Adipose tissue (tissue), 3 donors: ENCODE measurements at regions not wholly inside any gene's neighbourhood (a gene's known extent, or its start where the extent isn't known, plus 50 kb on each side); places are given as distances from the start of the nearest gene placed in this dataset.
A peak's percentile ranks its signal among the peaks of the same experiment; 100 is the strongest.

Source experiments
- H3K27ac ChIP-seq: one replicate; pipeline ENCODE4 v1.5.1; 2013; ENCODE audit warnings: low read depth, low read length
- WGBS, 3 donors: extraction: QIAGEN DNeasy Blood & Tissue Kit; methylation state at CpG; one replicate each; pipeline ENCODE4 v1.1.7; 2013; 5-methylcytosine and 5-hydroxymethylcytosine counted together
- donor health status: healthy with polysubstance abuse.
- donor health status: Bipolar disorder and iron deficiency.
- donor health status: healthy.

DNA sequence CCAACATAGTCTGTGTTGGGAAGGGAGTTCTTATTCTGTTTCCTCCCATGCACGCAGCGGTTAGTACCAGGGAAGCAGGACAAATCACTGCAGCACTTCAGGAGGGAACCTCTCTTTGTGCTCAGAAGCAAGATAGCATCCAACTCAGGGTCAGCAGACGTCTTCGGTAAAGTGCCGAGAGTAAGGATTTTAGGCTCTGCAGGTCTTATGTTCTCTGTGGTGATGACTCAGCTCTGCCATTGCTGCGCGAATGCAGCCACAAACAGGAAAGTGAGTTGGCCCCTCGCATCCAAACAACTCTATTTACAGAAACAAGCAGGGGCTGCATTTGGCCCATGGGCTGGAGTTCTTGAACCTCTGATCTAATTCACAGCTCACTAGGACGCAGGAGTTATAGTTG, 122.1 kb upstream of the SPATA13 start:
- 36 to 78% (median 43%) methylated on average over 9 of the region's 9 CpGs for WGBS, 3 donors
- H3K27ac ChIP-seq, result no peak overlapping the region

DNA sequence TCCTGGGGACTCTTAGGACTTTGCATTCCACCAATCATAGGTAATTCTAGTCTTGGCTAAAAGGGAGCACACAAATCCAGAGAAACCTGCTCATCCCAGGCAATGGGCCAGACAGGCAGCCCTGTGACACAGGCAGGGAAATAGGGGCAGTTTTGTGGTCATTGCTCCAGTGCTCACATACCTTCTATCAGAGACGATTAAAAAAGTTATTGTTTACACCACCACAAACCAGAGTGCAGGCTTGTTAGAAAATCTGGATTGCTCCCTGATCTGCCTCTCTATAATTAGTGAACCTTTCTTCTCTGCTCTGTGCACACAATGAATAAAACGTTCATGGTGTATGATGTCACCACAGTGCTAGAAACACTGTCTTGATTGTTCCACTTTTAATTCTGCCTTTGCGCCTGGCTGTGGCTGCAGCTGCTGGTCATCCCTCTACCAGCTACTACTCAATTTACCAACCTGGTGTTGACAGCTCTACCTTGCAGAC, 121.6 kb upstream of the SPATA13 start:
- no peak overlapping the region for H3K27ac ChIP-seq
- WGBS, 3 donors, result 39 to 47% (median 42%) methylated on average over 3 of the region's 3 CpGs

DNA sequence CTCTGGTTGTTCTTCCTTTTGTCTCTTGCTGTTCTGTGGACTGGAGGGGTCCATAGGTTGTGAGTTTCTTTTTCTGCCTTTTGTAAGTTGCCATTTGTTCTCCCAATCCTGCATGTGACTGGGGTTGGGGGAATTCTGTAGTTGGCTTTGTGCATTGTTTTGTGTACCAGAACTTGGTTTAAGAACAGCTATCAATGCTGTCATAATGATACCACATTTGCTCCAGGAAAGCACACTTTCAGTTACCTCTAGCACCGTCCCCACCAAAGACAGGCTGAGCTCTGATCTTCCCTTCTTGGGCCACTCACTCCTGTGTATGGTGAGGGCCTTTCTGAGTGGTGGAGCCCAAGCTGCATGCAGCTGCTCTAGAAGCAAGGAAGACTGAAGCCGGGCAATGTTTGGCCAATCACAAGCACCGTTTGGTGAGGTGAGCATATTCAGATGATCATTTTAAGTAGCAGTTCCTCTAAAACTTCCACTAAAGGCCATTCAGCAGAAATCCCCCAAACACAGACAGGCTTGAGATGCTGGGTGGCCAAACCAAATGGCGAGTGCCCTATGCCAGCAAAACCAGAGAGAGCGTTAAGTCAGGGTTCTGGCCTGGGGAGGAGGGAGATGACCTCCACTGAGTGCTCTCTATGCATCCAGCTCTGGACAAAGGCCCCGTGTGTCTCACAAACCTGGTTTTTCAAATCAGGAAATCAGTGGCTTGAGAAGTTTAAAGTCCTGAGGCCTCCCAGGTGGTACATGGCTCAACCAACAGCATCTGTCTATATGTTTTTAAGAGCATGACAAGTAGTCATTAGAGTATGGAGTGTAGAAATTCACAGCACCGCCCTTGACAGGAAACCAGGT, 120.7 kb upstream of the SPATA13 start:
- WGBS, 3 donors, result 79 to 88% (median 86%) methylated on average over 7 of the region's 7 CpGs
- no peak overlapping the region for H3K27ac ChIP-seq

DNA sequence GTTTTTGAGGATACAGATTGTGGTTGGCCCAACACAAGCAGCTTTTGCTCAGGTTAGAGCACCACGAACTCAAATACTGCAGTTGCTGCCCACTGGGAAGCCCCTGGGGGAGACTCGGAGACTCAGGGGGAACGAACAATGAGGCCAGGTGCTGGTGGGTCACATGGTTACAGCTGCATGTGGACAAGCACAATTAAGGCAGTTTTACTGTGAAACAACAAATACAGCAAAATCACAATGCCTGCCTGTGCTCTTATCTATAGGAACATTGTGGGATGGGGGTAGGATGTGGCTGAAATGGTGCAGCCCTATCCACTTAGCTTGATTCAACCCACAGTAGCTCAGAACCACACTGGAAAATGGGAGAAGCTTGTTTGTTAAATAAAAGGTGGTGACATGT, 119.7 kb upstream of the SPATA13 start:
- WGBS, 3 donors, result 77 to 87% (median 85%) methylated on average over 3 of the region's 3 CpGs
- no peak overlapping the region for H3K27ac ChIP-seq

DNA sequence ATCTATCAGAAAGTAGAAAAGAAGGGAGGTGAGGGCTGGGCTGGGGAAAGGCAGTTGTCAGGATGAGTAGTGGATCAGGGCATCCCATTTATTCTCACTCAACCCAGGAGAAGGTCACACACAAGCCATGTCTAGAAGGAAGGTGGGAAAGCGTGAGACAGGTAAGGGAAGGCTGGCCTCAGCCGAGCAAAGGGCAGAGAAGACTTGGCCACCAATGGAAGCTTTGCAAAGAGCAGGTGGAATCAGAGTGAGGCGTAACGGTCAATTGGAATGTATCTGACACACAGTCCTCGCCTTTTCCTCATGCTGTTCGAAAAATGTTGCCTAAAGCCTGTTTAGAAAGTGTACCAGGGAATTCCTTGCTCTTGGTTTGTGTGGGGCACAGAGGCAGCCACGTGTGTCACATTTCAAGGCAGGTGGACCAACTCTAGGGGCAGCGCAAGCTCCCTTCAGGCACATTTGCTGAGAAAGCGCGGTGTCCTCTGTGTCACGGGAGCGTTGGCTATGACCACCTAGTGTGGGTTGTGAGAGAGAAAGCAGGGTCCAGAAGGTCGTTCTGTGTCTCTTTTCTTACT, 118.8 kb upstream of the SPATA13 start:
- WGBS, 3 donors, result 62 to 79% (median 71%) methylated on average over 13 of the region's 13 CpGs

DNA sequence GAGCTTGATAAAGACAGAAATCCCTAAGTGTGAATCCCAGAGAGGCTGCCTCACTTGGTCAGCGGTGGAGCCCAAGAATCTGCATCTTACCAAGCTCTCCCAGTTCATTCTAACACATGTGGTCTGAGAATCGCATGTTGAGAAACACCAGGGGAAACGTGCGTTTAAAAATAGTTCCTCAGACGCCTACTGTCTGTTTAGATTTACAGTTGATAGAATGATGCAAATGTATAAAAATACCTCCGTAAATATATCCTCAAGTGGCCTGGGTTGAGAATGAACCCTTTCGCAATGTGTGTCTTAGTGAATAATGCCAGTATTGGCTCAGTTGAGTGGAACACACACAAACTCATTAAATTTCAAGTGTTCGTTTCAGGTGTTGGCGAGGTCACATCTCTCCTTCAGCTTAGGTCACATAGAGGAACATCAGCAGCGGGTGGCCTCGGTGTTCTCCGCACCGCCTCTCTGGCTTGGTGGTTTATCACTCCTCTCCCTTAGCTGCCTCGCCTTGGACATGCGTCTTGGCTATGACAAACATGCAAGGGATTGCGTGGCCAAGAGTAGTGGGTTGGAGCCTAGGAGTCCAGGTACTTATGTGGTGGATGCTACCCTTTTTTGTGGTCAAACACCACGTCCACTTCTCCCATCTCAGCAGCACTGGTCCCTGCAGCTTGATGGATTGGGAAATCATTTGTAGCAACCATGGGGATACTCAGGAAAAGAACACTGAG, 117.6 kb upstream of the SPATA13 start:
- no peak overlapping the region for H3K27ac ChIP-seq
- WGBS, 3 donors, result 58 to 72% (median 65%) methylated on average over 17 of the region's 17 CpGs

More for the DNA sequence above, 118.8 kb upstream of the SPATA13 start:
- H3K27ac ChIP-seq, result no peak overlapping the region

DNA sequence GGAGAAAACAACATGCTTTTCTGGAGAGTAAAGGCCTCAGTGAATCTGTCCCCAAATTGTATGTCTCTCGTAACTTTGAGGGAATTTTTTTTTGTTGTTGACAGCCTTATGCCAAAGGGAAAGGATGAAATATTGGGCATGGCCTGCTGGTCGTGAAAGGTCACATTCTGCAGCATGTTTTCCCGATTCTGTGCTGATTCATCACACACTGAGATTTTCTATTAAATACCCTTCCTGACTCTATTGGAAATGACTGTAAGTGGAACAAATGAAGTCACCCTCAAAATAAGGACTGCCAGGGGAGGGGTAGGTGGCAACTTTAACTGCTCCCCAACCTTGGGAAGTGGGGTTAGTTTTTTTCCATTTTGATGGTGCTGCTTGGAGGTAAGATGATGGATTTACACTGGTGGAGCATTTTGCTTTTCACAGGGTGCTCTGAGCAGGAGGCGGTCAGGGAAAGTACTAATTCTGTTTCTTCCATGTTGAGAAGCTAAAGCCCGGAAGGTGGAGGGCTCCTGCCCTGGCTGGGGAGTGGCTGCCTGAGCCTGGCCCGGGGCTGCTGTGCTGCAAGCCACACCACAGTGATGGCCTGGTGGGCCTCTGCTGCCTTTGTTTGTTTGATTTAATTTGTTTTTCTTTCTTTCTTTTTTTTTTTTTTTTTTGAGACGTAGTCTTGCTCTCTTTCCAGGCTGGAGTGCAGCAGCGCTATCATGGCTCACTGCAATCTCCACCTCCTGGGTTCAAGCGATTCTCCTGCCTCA, 116.8 kb upstream of the SPATA13 start:
- no peak overlapping the region for H3K27ac ChIP-seq
- 77 to 83% (median 82%) methylated on average over 9 of the region's 9 CpGs for WGBS, 3 donors

DNA sequence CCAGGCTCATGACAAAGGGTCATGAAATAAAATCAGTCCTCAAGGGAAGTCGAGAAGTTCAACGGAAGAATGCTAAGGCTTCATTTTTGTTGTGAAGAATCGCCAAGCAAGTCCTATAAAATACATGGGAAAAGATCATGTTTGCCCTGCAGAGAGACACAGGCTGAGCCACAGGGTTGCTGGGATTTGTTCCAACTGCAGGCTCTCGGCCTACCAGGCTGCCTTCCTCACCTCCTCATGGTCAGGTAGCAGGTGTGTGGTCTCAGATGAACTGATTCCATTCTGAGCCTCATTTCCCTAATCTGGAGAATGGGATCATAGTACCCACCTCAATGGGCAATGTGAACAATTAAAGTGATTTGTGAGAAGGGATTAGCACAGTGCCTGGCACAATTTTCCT, 114.9 kb upstream of the SPATA13 start:
- 67 to 81% (median 74%) methylated on average over 4 of the region's 4 CpGs for WGBS, 3 donors

DNA sequence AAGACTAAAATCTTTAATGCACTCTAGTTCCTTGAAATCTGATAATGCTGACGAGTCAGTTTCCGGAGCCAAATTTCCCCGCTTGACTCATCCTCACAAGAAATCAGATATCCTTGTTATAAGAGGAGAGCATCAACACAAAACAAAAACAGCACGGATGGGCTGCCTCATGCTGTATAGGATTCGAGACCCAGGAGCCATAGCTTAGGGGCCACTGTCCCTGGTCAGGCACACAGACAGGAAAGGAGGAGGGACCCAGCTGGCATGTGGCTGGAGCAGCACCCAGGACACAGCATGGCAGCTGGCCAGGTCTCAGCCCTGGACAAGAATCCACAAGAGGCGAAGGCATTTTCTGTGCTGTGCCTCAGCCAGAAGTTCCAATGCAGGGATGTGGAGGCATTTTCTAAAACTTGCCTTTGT, 110.2 kb upstream of the SPATA13 start:
- H3K27ac ChIP-seq, result peak overlapping the region; percentile 46
- 56 to 67% (median 58%) methylated on average over 6 of the region's 6 CpGs for WGBS, 3 donors

More for the DNA sequence above, 114.9 kb upstream of the SPATA13 start:
- no peak overlapping the region for H3K27ac ChIP-seq

DNA sequence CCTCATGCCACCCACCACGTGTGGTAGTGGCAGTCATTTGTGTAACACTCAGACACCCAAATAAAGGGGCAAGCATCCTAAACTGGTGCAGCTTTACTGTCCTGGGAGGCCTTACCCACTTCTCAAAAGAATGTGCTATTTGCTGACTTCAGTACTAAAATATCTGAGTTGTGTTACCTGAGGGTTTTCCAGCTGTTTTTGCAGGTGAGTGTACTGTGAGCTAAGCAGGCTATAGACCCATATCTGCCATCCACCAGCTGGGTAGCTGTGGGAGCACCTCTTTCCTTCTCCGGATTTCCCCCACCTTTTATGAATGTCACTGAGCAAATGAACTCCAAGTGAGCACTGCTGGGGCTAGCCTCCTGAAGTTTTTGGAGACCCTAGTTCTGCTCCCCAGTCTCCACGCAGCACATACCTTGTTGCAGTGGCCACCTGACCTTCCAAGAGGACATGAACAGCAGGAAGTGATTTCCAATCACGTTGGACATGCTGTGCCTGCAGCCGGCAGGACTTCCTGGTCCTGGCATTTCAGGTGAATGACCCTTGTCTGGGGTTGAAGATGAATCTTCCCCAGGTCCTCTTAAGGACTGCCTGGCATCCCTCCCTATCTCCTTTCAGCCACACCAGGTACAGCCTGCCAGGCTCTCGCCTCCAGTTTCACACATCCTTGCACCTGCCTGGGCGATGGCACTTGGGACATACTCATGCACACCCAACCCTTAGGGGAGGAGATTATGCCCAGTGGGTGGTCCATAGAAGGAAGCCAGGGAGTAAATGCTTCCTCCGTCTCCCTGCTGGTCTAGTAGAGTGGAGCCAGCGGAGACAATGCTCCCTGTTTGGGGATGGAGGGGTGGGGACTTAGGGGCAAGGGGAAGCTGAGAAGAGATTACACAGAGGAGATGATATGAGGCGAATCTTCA, 109.5 kb upstream of the SPATA13 start:
- WGBS, 3 donors, result 72 to 76% (median 73%) methylated on average over 10 of the region's 10 CpGs

DNA sequence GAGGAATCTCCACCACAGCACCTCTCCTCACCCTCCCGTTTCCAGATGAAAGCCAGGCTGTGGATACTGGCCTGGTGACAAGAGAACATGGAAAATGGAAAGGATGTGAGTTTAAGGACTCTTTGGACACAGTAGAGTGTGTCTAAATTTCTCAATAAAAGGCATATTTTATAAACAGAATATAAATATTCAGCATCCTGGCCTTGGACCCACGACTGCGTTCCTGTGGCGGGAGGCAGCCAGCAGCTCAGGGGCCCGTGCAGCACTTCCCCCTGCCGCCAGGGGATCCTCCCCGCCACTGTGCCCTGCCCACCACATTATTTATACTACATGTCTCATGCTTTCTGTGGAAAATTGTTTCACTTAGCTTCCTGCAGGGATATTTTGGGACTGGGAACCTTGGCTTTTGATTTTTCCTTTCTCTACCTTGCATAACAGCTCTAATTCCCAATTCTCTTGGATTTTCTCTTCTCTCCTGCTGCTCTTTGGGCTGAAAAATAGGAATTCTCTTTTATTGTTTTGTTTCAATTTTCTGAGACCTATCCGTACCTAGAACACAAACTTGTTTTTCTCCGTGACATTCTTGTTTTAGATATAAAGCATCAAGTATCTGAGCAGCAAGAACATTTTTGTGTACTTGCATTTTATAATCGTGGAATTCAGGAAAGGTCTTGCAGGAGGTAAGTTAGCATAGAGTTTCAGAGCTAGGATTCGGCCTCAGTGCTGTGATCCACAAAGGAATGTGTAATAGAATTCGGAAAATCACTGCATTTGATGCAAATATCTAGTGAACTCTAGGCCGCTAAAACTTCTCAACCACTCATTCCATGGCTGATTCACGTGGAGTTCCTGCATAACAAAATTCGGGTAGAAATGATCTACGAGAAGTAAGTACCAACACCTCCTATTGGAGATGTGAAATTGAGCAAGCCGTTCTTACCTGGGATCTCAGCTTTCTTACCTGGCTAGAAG, 107.7 kb upstream of the SPATA13 start:
- H3K27ac ChIP-seq, result no peak overlapping the region
- WGBS, 3 donors, result 24 to 29% (median 26%) methylated on average over 15 to 17 of the region's 17 CpGs

More for the DNA sequence above, 109.5 kb upstream of the SPATA13 start:
- H3K27ac ChIP-seq, result no peak overlapping the region

DNA sequence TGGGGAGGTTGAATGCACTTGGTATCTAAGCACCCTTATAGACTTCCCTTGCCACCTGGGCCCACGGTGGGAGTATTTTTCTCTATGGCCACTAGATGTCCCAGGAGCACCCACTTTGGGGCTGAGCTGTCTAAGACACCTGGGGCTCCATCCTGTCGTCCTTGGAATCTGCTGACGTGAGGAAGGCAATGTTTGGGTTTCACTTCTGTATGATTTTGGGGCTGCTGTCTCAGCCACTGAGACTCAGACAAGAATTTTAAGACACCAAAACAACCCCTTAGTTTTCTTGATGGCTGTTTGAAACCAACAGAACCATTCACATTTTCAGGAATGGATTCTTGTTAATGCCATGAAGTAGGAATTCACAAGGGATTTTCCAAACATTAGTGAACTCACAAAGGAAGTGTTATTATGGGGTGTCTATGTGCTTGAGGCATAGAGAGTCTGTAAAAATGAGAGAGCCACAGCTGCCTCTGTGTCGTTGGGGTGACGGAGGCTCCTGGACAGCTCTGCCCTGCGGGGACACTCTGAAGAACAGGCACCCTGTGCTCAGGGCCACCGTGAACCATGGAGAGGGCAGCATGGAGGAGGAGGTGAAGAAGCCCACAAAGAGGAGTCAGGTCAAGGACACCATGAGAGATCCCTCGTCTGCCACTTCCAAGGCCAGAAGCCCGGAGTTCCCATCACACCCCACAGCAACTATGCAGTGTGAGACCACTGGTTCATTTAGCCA, 106.8 kb upstream of the SPATA13 start:
- WGBS, 3 donors, result 47 to 65% (median 63%) methylated on average over 8 to 9 of the region's 9 CpGs
- no peak overlapping the region for H3K27ac ChIP-seq

DNA sequence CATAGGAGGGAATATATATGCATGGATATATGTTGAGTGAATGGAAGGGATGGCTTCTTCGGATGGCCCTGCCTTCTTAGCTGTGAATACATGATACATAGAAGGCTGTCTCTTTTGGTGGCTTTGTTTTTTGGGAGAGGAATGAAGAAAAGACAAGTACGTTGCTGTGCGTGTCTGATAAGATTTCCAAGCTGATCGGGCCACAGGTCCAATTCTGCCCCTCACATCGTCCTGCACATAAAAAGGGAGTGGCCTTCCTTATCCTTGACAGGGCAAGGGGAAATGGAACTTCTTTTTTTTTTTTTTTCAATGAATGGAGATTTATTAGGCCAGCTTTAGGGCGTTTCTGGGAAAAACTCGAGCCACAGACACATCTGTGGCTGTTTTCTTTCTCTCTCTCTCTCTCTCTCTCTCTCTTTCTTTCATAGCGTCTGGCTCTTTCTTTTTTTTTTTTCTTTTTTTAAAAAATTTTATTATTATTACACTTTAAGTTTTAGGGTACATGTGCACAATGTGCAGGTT, 103.8 kb upstream of the SPATA13 start:
- WGBS, 3 donors, result 66 to 76% (median 66%) methylated on average over 8 of the region's 8 CpGs
- H3K27ac ChIP-seq, result no peak overlapping the region

DNA sequence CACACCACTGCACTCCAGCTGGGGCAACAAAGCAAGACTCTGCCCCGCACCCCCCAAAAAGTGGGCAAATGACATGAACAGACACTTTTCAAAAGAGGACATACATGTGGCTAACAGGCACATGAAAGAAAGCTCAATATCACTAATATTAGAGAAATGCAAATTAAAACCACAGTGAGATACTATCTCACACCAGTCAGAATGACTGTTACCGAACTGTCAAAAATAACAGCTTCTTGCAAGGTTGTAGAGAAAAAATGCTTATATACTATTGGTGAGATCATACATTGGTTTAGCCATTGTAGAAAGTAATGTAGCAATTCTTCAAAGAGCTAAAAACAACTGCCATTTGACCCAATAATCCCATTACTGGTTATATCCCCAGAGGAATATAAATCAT, 99.5 kb upstream of the SPATA13 start:
- no peak overlapping the region for H3K27ac ChIP-seq
- WGBS, 3 donors, result 92 to 100% (median 96%) methylated on average over 2 of the region's 2 CpGs

DNA sequence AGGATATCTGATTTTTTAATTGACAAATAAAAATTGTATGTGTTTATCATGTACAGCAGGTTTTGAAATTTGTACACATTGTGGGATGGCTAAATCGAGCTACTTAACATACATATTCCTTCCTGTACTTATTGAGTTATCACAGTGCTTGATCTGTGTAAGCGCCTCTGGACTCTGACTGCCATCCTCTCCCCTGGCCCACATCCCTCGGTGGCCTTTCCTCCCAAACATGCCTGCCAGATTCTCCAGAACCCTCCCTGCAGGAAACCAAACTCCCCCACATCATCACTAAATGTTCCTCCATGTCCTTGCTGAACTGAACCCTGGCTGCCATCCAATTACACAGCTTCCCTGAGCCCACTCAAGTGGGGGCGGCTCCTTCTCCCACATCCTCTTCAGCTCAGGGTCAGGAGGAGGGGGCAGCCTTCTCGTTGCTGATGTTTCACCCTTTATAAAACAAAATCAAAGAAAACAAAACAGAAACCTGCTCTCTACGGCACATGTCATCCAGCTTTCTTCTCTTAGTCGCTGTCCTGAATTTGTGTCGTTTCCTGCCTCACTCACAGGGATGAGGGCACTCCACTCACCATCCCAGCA, 97.1 kb upstream of the SPATA13 start:
- 23 to 54% (median 29%) methylated on average over 8 of the region's 8 CpGs for WGBS, 3 donors
- no peak overlapping the region for H3K27ac ChIP-seq
